OCI-LY1 (cell line): ENCODE measurements at regions not wholly inside any gene's neighbourhood (a gene's known extent, or its start where the extent isn't known, plus 50 kb on each side); places are given as distances from the start of the nearest gene placed in this dataset.

Source experiments
- H2AFZ ChIP-seq: fragments of 200-600 bp; sonication (generic), shearing (Covaris generic); 2 replicates; pipeline ENCODE4 v1.6.0; 2014; ENCODE audit warnings: antibody characterized with exemption, mild to moderate bottlenecking, low read length
- H3F3A ChIP-seq: fragments of 200-600 bp; sonication (generic), shearing (Covaris generic); 2 replicates; pipeline ENCODE4 v1.6.0; 2014; ENCODE audit warnings: mild to moderate bottlenecking, antibody characterized with exemption, low read length, moderate library complexity; ENCODE audit not compliant: insufficient read depth
- H3K27ac ChIP-seq: fragments of 200-600 bp; sonication (generic); 2 replicates; pipeline ENCODE4 v1.5.1; 2014; ENCODE audit warnings: low read length, mixed run types, mild to moderate bottlenecking, low read depth; ENCODE audit not compliant: poor library complexity, severe bottlenecking
- H3K27me3 ChIP-seq: fragments of 200-600 bp; sonication (generic); 2 replicates; pipeline ENCODE4 v1.6.0; 2014; ENCODE audit warnings: antibody characterized with exemption, mild to moderate bottlenecking, low read length, moderate library complexity; ENCODE audit not compliant: insufficient read depth
- H3K36me3 ChIP-seq: fragments of 200-600 bp; sonication (generic); 2 replicates; pipeline ENCODE4 v1.6.1; 2014; ENCODE audit warnings: mild to moderate bottlenecking, antibody characterized with exemption, low read length, moderate library complexity, mixed read lengths; ENCODE audit not compliant: insufficient read depth
- H3K4me1 ChIP-seq: fragments of 200-600 bp; sonication (generic); 2 replicates; pipeline ENCODE4 v1.5.1; 2014; ENCODE audit warnings: mild to moderate bottlenecking, low read length, moderate library complexity; ENCODE audit not compliant: insufficient read depth, severe bottlenecking
- H3K4me2 ChIP-seq: fragments of 200-600 bp; sonication (generic), shearing (Covaris generic); 2 replicates; pipeline ENCODE4 v1.6.1; 2014; ENCODE audit warnings: low read length
- H3K4me3 ChIP-seq: fragments of 200-600 bp; sonication (generic); 2 replicates; pipeline ENCODE4 v1.5.1; 2014; ENCODE audit warnings: low read length, low read depth, mild to moderate bottlenecking, mixed read lengths; ENCODE audit not compliant: poor library complexity, severe bottlenecking
- H3K79me2 ChIP-seq: fragments of 200-600 bp; shearing (Covaris generic); 2 replicates; pipeline ENCODE4 v1.6.1; 2016; ENCODE audit warnings: mixed run types, low read length, mixed read lengths; ENCODE audit not compliant: insufficient read depth
- H3K9ac ChIP-seq: fragments of 200-600 bp; sonication (generic), shearing (Covaris generic); 2 replicates; pipeline ENCODE4 v1.6.1; 2014; ENCODE audit warnings: mild to moderate bottlenecking, low read length, mixed read lengths
- H3K9me2 ChIP-seq: fragments of 200-600 bp; sonication (generic), shearing (Covaris generic); 2 replicates; pipeline ENCODE4 v1.6.1; 2014; ENCODE audit warnings: low read depth, mild to moderate bottlenecking, low read length, mixed read lengths
- H3K9me3 ChIP-seq: fragments of 200-600 bp; shearing (Covaris generic); 2 replicates; pipeline ENCODE4 v1.6.1; 2014; ENCODE audit warnings: low read length, mixed read lengths
- H4K20me1 ChIP-seq: fragments of 200-600 bp; sonication (generic), shearing (Covaris generic); 2 replicates; pipeline ENCODE4 v1.6.0; 2016; ENCODE audit warnings: mild to moderate bottlenecking, low read length; ENCODE audit not compliant: insufficient read depth
- CTCF ChIP-seq: fragments of 200-600 bp; sonication (generic), shearing (Covaris generic); IDR thresholded peaks from 2 replicates; pipeline ENCODE4 v1.5.1; 2017; ENCODE audit warnings: mild to moderate bottlenecking, antibody characterized with exemption, low read length, moderate library complexity, mixed read lengths
- EZH2 ChIP-seq: fragments of 200-600 bp; sonication (generic), shearing (Covaris generic); IDR thresholded peaks from 2 replicates; pipeline ENCODE4 v1.8.0; 2017; ENCODE audit warnings: borderline replicate concordance, mixed run types, mild to moderate bottlenecking, antibody characterized with exemption, low read length, moderate library complexity, mixed read lengths

DNA sequence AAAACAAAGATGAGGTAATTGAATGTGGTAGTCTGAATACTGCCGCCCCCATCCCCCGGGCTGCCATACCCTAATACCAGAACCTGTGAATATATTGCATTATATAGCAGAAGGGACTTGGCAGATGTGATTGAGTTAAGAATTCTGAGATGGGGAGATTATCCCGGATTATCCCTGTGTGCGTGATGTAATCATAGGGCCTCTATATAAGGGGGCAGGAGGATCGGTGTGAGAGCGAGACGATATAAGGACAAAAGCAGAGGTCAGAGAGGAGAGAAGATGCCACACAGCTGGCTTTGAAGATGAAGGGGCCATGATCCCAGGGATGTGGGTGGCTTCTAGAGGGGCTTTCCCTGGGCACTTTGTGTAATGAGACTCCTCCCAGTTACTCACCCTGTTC, 101.7 kb upstream of the TLE1 start:
- TF ChIP-seq EZH2 (no peak), CTCF (no peak)
- Histone ChIP-seq H3K9me3 (no peaks in the 10 kb centered on the region), H2AFZ (no peak overlapping the region)

GRCh38 chr9:81798606-81799005, 109.3 kb upstream of the TLE1 start:
- Histone ChIP-seq H3K9me2 (no peaks in the 10 kb centered on the region), H3K9ac (no peak overlapping the region), H3K9me3 (no peaks in the 10 kb centered on the region), H3K79me2 (no peaks in the 10 kb centered on the region), H2AFZ (no peak overlapping the region), H3K4me3 (no peak overlapping the region), H4K20me1 (no peaks in the 10 kb centered on the region), H3K4me1 (no peaks in the 10 kb centered on the region), H3F3A (no peaks in the 10 kb centered on the region), H3K27me3 (no peaks in the 10 kb centered on the region; the same call in 1 of the 2 replicates), H3K36me3 (no peaks in the 10 kb centered on the region), H3K27ac (no peak overlapping the region), H3K4me2 (no peak overlapping the region)
- no peak for TF ChIP-seq CTCF
- TF ChIP-seq EZH2, result no peak

More for the DNA sequence above, 101.7 kb upstream of the TLE1 start:
- no peaks in the 10 kb centered on the region for H3K79me2 ChIP-seq
- no peak overlapping the region for H3K9ac ChIP-seq
- no peaks in the 10 kb centered on the region; the same call in 1 of the 2 replicates for H3K27me3 ChIP-seq
- no peaks in the 10 kb centered on the region for H3F3A ChIP-seq
- H3K4me3 ChIP-seq, result no peak overlapping the region
- no peak overlapping the region for H3K27ac ChIP-seq
- H4K20me1 ChIP-seq, result no peaks in the 10 kb centered on the region
- no peak overlapping the region for H3K4me2 ChIP-seq
- H3K36me3 ChIP-seq, result no peaks in the 10 kb centered on the region
- H3K4me1 ChIP-seq, result no peaks in the 10 kb centered on the region
- no peaks in the 10 kb centered on the region for H3K9me2 ChIP-seq

DNA sequence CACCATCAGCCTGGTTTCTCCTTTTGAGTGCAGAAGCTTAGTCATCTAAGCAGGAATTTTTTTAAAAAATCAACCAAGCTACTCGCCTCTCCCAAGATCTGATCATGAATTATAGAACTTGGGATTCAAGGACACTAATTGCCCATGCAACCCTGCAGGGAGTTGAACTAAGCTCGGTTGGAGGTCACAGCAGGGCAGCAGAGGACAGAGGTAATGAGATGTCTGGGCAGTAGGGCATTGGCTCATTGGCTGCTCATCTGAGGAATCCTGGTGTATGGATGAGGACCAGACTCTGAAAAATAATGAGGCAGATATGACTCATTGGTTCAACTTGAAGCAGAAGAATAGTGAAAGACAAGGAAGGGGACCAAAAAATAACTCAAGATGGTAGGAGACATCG, 111.8 kb upstream of the TLE1 start:
- no peak overlapping the region for H3K4me3 ChIP-seq
- H3K4me2 ChIP-seq, result no peak overlapping the region
- no peaks in the 10 kb centered on the region for H3K27me3 ChIP-seq
- no peak overlapping the region for H3K27ac ChIP-seq
- H3K4me1 ChIP-seq, result no peaks in the 10 kb centered on the region
- H2AFZ ChIP-seq, result no peak overlapping the region
- no peaks in the 10 kb centered on the region for H3K9me3 ChIP-seq
- H3K9ac ChIP-seq, result no peak overlapping the region
- TF ChIP-seq CTCF, result no peak
- TF ChIP-seq EZH2, result no peak
- no peaks in the 10 kb centered on the region for H3K79me2 ChIP-seq
- H3K9me2 ChIP-seq, result no peaks in the 10 kb centered on the region
- H3F3A ChIP-seq, result no peaks in the 10 kb centered on the region
- no peaks in the 10 kb centered on the region for H3K36me3 ChIP-seq
- H4K20me1 ChIP-seq, result no peaks in the 10 kb centered on the region
